ENCODE measurements at regions not wholly inside any gene's neighbourhood (a gene's known extent, or its start where the extent isn't known, plus 50 kb on each side); places are given as distances from the start of the nearest gene placed in this dataset.

DNA sequence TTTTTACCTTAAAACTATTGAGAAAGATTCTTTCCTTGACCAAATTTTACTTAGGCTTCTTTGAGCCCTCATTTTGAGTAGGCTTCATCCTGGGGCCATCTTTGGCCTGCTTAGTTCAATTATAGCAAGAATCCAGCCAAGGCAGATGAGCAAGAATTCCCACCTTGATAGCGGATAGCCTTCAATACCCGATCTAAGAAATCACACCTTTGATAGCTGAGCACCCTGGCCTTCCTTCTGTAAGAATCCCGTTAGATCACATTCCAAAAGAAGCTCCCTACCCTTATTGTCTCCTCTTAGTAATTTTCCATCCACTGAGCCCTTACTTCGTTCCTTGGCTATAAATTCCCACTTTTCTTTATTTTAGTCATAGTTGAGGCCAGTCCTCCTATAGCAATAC lies 275.4 kb upstream of the ROBO1 start:
- H3K4me1 ChIP-seq (ENCODE audit: insufficient read depth): no peaks in the 10 kb centered on the region
- DNase-seq (ENCODE audit: extremely low spot score): no peak
- no peak overlapping the region for H3K4me3 ChIP-seq (ENCODE audit: low read depth, low read length)
- H3K27ac ChIP-seq (ENCODE audit: low read depth): no peak overlapping the region
- no peaks in the 10 kb centered on the region for H3K36me3 ChIP-seq (ENCODE audit: insufficient read depth)
- WGBS: 91% methylated on average over 4 of the region's 4 CpGs

DNA sequence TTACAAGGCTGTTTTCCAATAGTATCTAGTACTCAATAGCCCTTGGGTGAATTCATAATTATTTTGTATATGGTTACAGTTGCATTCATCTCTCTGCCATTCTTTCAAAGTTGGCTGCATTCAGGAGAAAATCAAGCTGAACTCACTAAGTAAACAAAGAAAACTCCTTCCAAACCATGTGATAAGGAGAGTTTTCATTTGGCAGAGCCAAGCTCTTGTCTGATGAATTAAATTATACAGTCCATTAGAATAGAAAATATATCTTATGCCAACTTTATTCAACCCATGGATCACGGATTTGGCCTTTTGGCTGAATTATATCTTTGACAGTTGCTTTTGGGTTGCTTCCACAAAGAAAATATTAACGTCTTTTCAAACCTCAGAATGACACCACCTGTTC lies 272.3 kb upstream of the ROBO1 start:
- H3K4me3 ChIP-seq (ENCODE audit: low read depth, low read length): no peak overlapping the region
- WGBS: 31% methylated on average over 2 of the region's 2 CpGs
- no peak overlapping the region for H3K27ac ChIP-seq (ENCODE audit: low read depth)
- no peaks in the 10 kb centered on the region for H3K4me1 ChIP-seq (ENCODE audit: insufficient read depth)
- no peaks in the 10 kb centered on the region for H3K36me3 ChIP-seq (ENCODE audit: insufficient read depth)
- DNase-seq (ENCODE audit: extremely low spot score): no peak

DNA sequence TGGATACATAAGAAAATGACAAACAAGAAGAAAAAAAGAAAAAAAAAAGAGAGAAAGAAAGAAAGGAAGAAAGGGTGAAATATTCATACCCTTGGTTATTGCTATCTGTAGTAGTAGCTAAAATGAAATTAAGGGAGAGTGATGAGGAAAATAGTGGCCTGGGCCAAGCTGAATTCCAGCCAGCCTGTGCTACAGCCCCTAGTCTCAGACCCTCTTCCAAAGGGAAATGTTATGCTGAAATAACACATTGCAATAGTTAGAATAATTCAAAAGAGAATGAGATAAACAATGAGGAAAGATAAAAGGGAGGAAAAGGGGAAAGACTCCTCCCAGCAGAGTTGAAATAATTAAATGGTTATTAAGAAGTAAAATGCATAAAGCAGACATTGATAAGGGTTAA lies 268.4 kb upstream of the ROBO1 start:
- Histone ChIP-seq H3K36me3 (ENCODE audit: insufficient read depth) (no peaks in the 10 kb centered on the region), H3K27ac (ENCODE audit: low read depth) (no peak overlapping the region), H3K4me3 (ENCODE audit: low read depth, low read length) (no peak overlapping the region), H3K4me1 (ENCODE audit: insufficient read depth) (no peaks in the 10 kb centered on the region)
- no peak for DNase-seq (ENCODE audit: extremely low spot score)

DNA sequence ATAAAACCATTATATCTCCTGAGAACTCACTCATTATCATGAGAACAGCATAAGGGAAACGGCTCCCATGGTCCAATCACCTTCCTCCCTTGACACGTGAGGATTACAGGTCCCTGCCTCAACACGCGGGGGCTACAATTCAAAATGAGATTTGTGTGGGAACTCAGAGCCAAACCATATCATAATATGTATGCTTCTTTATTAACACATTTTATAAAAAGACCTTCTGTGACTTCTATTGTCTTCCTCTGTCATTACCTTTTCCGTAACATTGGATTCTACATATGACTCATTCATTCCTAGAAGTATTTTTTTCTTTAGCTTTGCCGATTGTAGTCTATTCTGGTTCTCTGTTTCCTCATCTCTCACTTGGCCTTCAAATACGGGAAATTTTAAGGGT lies 267.2 kb upstream of the ROBO1 start:
- Histone ChIP-seq H3K27ac (ENCODE audit: low read depth) (no peak overlapping the region), H3K4me1 (ENCODE audit: insufficient read depth) (no peaks in the 10 kb centered on the region), H3K36me3 (ENCODE audit: insufficient read depth) (no peaks in the 10 kb centered on the region), H3K4me3 (ENCODE audit: low read depth, low read length) (no peak overlapping the region)
- DNase-seq (ENCODE audit: extremely low spot score): no peak
- WGBS: 89% methylated on average over 7 of the region's 7 CpGs

DNA sequence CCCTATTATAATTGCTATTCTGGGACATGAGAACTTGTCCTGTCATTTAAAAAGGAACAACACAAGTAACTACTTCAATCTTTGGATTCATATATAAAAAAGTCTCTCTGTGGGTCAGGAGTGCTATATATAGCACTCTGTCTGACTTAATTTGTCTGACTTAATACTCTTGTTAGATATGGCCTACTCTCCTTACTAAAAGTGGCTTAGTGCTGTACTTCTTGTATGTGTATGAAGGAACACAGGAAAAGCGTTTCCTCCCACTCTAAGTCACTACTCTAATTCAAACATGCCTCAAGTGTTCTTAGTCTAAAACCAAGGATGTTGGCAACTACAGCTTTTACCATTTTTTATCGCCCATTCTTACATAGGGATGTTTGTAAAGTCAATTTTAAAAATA lies 255.2 kb upstream of the ROBO1 start:
- no peak for DNase-seq (ENCODE audit: extremely low spot score)
- no peaks in the 10 kb centered on the region for H3K4me1 ChIP-seq (ENCODE audit: insufficient read depth)
- H3K27ac ChIP-seq (ENCODE audit: low read depth): no peak overlapping the region
- no peak overlapping the region for H3K4me3 ChIP-seq (ENCODE audit: low read depth, low read length)
- WGBS: 85% methylated on average over 2 of the region's 2 CpGs
- no peaks in the 10 kb centered on the region for H3K36me3 ChIP-seq (ENCODE audit: insufficient read depth)

DNA sequence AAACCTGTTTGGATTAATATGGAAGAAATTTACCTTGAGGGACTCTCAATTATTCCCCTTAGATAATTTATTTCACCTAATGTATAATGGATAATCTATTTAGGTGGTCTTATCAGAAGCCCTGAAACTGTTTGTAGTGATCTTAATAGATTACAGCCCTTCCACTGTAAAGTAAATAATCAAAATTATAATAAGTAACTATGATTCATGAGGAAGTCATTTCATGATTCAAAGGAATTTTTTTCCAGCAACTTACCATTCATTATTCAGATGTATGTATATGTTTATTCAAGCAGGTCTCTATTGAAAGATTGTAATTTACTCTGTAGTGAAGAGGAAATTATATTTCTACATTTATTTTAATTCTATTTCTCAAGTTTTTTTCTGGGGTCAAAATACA lies 250.6 kb upstream of the ROBO1 start:
- no peaks in the 10 kb centered on the region for H3K36me3 ChIP-seq (ENCODE audit: insufficient read depth)
- no peak overlapping the region for H3K4me3 ChIP-seq (ENCODE audit: low read depth, low read length)
- DNase-seq (ENCODE audit: extremely low spot score): no peak
- no peak overlapping the region for H3K27ac ChIP-seq (ENCODE audit: low read depth)
- no peaks in the 10 kb centered on the region for H3K4me1 ChIP-seq (ENCODE audit: insufficient read depth)

DNA sequence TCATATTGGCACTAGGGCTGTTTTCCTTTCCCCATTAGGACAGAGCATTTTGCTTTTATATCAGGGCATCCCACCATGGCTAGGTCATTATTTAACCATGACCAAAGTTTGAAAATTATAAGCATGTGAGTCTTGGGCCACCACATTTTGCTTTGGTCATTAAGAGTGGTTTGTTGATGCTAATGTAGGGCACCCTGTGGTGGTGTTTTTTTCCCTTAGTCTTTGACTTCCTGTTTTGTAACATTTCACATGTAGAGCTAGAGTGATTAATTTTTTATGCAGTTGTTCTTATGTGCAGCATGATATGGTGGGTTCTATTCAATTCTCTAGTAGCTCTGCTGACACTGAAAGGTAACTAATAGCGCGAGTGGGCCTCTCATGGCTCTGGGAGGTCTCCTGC lies 249.6 kb upstream of the ROBO1 start:
- 94% methylated on average over 2 of the region's 2 CpGs for WGBS
- no peaks in the 10 kb centered on the region for H3K36me3 ChIP-seq (ENCODE audit: insufficient read depth)

DNA sequence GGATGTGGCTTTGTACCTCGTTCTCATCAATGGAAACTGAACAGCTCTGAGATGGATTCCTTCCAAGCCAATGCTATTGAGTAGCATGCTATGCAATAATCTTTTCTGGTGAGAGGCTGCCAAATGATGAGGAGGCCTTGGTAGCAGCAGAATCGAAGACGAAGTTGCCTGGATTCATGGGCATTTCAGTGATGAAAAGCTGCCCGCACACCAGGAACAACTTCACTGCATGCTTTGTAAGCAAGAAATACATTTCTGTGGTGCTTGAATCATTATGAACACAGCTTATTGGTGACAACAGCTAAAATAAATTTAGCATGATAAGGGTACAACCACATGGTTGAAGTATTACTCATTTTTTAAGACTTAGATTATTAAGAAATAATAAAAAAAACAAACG lies 246.8 kb upstream of the ROBO1 start:
- Histone ChIP-seq H3K4me3 (ENCODE audit: low read depth, low read length) (no peak overlapping the region), H3K4me1 (ENCODE audit: insufficient read depth) (no peaks in the 10 kb centered on the region), H3K27ac (ENCODE audit: low read depth) (no peak overlapping the region), H3K36me3 (ENCODE audit: insufficient read depth) (no peaks in the 10 kb centered on the region)
- WGBS: 76% methylated on average over 5 of the region's 5 CpGs
- DNase-seq (ENCODE audit: extremely low spot score): no peak

More for the DNA sequence above, 249.6 kb upstream of the ROBO1 start:
- DNase-seq (ENCODE audit: extremely low spot score): no peak
- Histone ChIP-seq H3K4me1 (ENCODE audit: insufficient read depth) (no peaks in the 10 kb centered on the region), H3K4me3 (ENCODE audit: low read depth, low read length) (no peak overlapping the region), H3K27ac (ENCODE audit: low read depth) (no peak overlapping the region)

DNA sequence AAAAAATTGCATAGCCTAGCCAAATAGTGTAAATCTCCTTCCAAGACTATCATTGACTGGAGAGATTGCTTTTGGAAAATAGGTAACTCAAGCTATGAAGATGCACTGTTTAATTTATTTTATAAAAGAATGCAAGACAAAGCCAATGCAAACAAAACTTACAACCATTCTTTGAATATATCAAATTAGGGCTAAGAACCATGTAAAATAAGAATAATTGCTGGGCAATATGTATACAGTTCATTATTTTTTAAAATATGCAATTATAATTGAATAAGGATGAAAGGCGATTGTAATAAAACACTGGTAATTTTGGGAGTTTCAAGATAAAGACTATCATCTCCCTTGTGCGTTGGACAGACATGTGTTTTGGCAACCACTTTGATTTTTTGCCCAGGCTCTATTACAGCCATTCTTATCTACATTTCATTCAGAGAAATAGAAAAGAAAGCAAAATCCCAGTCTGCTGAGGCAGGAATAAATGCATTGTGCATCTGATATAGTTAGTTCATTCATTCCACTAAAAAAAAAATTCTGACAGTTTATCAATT lies 242.3 kb upstream of the ROBO1 start:
- H3K4me3 ChIP-seq (ENCODE audit: low read depth, low read length): no peak overlapping the region
- no peaks in the 10 kb centered on the region for H3K36me3 ChIP-seq (ENCODE audit: insufficient read depth)
- no peak for DNase-seq (ENCODE audit: extremely low spot score)
- H3K4me1 ChIP-seq (ENCODE audit: insufficient read depth): no peaks in the 10 kb centered on the region
- WGBS: 52% methylated on average over 2 of the region's 2 CpGs
- H3K27ac ChIP-seq (ENCODE audit: low read depth): no peak overlapping the region

DNA sequence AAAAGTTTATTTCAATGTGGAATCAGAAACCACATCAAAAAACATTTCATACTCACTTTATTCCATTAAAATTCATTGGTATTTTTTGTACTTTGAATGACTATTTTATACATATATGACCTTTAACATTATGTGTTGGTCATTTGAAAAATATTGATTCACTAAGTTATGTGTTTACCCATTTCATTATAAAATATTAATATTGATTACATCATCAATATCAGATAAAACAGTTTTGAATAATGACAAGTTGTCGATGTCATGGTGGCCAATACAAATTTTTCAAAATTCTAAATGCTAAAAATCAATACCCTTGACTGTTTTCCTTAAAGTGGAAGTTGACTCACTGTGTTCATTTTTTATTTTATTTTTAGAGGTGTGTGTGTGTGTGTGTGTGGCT lies 239.7 kb upstream of the ROBO1 start:
- Histone ChIP-seq H3K27ac (ENCODE audit: low read depth) (no peak overlapping the region), H3K4me3 (ENCODE audit: low read depth, low read length) (no peak overlapping the region), H3K4me1 (ENCODE audit: insufficient read depth) (no peaks in the 10 kb centered on the region), H3K36me3 (ENCODE audit: insufficient read depth) (no peaks in the 10 kb centered on the region)
- DNase-seq (ENCODE audit: extremely low spot score): no peak
- 98% methylated on average over 1 of the region's 1 CpG for WGBS

DNA sequence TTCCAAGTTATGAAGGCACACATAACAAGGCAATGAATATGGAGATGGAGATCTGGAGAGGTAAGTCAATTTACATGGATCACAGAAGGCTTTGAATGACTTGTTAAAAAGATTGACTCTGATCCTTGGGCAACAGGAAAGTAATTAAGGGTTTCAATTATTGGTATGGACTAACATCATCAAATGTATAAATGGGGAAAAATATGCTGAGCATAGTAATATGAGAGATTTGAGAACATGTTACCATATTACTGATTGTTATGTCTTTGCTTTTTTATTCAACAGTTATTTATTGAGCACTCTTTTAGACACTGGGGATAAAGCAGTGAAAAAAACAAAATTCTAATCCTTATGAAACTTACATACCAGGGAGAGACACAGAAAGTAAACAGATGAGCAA lies 238.5 kb upstream of the ROBO1 start:
- H3K4me3 ChIP-seq (ENCODE audit: low read depth, low read length): no peak overlapping the region
- DNase-seq (ENCODE audit: extremely low spot score): no peak
- no peaks in the 10 kb centered on the region for H3K36me3 ChIP-seq (ENCODE audit: insufficient read depth)
- no peak overlapping the region for H3K27ac ChIP-seq (ENCODE audit: low read depth)
- no peaks in the 10 kb centered on the region for H3K4me1 ChIP-seq (ENCODE audit: insufficient read depth)

DNA sequence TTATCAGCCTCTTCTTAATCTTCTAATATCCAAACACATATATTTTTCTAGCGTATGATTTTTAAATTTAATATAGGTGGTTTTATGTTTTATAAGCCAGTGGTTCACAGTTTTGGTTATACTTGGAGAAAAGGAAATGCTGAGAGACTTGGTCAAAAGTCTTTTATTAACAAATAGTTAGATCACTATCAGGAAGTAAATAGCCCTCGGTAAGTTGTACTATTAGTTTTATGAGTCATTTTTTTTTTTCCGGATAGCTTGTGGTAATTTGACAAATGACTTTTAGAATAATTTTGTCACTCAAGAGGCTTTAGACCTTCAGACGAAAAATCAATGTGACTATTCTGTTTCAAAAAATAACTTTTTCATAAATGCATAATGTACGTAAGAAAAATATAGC lies 232.2 kb upstream of the ROBO1 start:
- WGBS: 62% methylated on average over 5 of the region's 5 CpGs
- no peaks in the 10 kb centered on the region for H3K4me1 ChIP-seq (ENCODE audit: insufficient read depth)
- H3K27ac ChIP-seq (ENCODE audit: low read depth): no peak overlapping the region

DNA sequence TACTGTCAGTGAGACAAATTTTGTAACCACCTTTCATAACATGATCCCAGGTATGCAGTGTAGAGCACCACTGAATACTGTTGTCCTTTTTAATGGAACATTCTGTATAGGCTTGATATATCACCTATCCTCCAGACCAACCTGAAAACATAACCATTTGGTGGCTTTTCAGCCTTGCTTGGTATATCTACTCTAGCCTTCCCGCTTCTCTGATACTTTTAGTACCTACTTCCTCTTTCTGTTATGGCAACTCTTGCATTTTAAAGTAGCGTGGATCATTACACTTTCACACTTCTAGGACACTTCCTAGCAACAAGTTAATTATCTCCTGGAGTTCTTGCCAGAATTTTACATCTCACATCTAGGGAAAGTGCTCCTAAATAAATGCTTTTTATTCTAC lies 226.6 kb upstream of the ROBO1 start:
- H3K27ac ChIP-seq (ENCODE audit: low read depth): no peak overlapping the region

More for the DNA sequence above, 232.2 kb upstream of the ROBO1 start:
- no peak overlapping the region for H3K4me3 ChIP-seq (ENCODE audit: low read depth, low read length)
- no peaks in the 10 kb centered on the region for H3K36me3 ChIP-seq (ENCODE audit: insufficient read depth)
- DNase-seq (ENCODE audit: extremely low spot score): no peak

DNA sequence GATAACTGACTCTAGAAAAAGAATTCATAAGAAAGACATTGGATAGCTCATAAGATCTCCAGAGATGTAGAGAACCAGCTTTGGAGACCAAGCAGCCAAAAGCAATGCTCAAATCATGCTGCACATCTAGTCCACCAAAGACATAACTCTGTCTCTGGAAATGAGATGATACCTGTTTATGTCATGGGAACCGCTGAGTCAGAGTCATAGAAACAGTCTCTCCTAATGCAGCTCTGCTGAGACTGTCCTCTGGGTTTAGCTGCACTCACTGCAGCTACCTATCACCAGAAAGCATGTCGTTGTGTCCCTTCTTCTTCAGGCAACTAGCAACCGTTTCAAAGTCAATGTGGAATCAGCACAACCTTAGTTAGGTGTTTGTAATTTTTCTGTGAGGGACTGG lies 218.5 kb upstream of the ROBO1 start:
- Histone ChIP-seq H3K4me1 (ENCODE audit: insufficient read depth) (no peaks in the 10 kb centered on the region), H3K36me3 (ENCODE audit: insufficient read depth) (no peaks in the 10 kb centered on the region), H3K4me3 (ENCODE audit: low read depth, low read length) (no peak overlapping the region), H3K27ac (ENCODE audit: low read depth) (no peak overlapping the region)
- 81% methylated on average over 3 of the region's 3 CpGs for WGBS
- no peak for DNase-seq (ENCODE audit: extremely low spot score)

More for the DNA sequence above, 226.6 kb upstream of the ROBO1 start:
- Histone ChIP-seq H3K4me1 (ENCODE audit: insufficient read depth) (no peaks in the 10 kb centered on the region), H3K36me3 (ENCODE audit: insufficient read depth) (no peaks in the 10 kb centered on the region), H3K4me3 (ENCODE audit: low read depth, low read length) (no peak overlapping the region)
- WGBS: 85% methylated on average over 2 of the region's 2 CpGs
- DNase-seq (ENCODE audit: extremely low spot score): no peak

DNA sequence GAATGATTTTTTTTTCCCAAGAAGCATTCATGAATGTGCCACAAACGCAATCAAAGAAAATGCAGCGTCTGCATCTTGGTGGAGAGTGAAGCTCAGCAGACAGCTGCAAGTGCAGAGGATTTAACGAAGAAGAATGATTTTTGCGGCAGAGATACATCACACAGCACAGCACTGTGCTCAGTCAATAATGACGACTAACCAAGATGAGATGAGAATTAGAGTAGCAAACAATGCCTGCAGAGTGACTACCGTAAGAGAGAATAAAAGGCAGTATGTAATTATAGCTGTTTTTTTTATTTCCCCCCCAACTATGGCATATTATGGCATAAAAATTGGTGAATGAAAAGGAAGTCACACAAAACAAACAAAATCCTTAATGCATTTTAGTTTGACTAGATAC lies 218.0 kb upstream of the ROBO1 start:
- no peaks in the 10 kb centered on the region for H3K4me1 ChIP-seq (ENCODE audit: insufficient read depth)
- no peak overlapping the region for H3K27ac ChIP-seq (ENCODE audit: low read depth)
- 77% methylated on average over 6 of the region's 6 CpGs for WGBS
- no peaks in the 10 kb centered on the region for H3K36me3 ChIP-seq (ENCODE audit: insufficient read depth)
- DNase-seq (ENCODE audit: extremely low spot score): no peak
- no peak overlapping the region for H3K4me3 ChIP-seq (ENCODE audit: low read depth, low read length)
